SH-SY5Y (cell line): ENCODE measurements at regions not wholly inside any gene's neighbourhood (a gene's known extent, or its start where the extent isn't known, plus 50 kb on each side); places are given as distances from the start of the nearest gene placed in this dataset.

Experiments used
- GATA2 ChIP-seq: IDR thresholded peaks from 2 replicates; pipeline ENCODE4 v1.6.1; 2011; ENCODE audit warnings: mild to moderate bottlenecking, low read depth, low read length
- GATA3 ChIP-seq: IDR thresholded peaks from 2 replicates; pipeline ENCODE4 v1.6.1; 2011; ENCODE audit warnings: low read depth, mild to moderate bottlenecking, low read length, moderate library complexity

GRCh38 chr4:52250154-52250553 lies 199.1 kb downstream of the SPATA18 start:
- TF ChIP-seq GATA2: no peak
- no peak for TF ChIP-seq GATA3
